Pancreas (tissue), 10 donors: ENCODE measurements at regions not wholly inside any gene's neighbourhood (a gene's known extent, or its start where the extent isn't known, plus 50 kb on each side); places are given as distances from the start of the nearest gene placed in this dataset.

Experiments used
- ATAC-seq, 4 donors: fragments of 200-7000 bp; cut with Tn5 transposase; one replicate each; pipeline versions ENCODE4 v1.8.0 to v1.9.1; 2020; ENCODE audit warnings: mild to moderate bottlenecking in 4 of 4, moderate library complexity in 4 of 4
- DNase-seq, 6 donors: peaks; one replicate each; pipeline ENCODE4 v3.0.0-alpha.2; 2020
- FAIRE-seq: peaks from 2 replicates; lab custom pipeline; 2012; peaks lifted over from hg19 to GRCh38; lab: Jason Lieb, UNC
- H3K27ac ChIP-seq, 4 donors: fragments of 200-600 bp; sonication (generic); 1 replicate in 3 of 4; 2 replicates in 1 of 4; pipeline versions ENCODE4 v1.5.0 to v1.8.0; 2020
- H3K27me3 ChIP-seq, 4 donors: fragments of 200-600 bp; one replicate each; pipeline ENCODE4 v1.8.0; 2021
- H3K36me3 ChIP-seq, 3 donors: fragments of 200-600 bp; sonication (generic) in 1 of 3; one replicate each; pipeline versions ENCODE4 v1.5.0 to v1.8.0; 2020 to 2021
- H3K4me1 ChIP-seq, 3 donors: fragments of 200-600 bp; one replicate each; pipeline ENCODE4 v1.8.0; 2021
- H3K4me3 ChIP-seq, 4 donors: fragments of 200-600 bp; sonication (generic) in 2 of 4; one replicate each; pipeline versions ENCODE4 v1.5.0 to v1.8.0; 2020 to 2021
- H3K9me3 ChIP-seq, 4 donors: fragments of 200-600 bp; one replicate each; pipeline ENCODE4 v1.8.0; 2021
- CTCF ChIP-seq, 4 donors: fragments of 200-600 bp; sonication (generic) in 3 of 4; IDR thresholded peaks; one replicate each; pipeline versions ENCODE4 v1.5.0 to v1.8.0; 2021; ENCODE audit warnings: antibody characterized with exemption in 4 of 4
- WGBS, 2 donors: extraction: QIAGEN DNeasy Blood & Tissue Kit; methylation state at CpG; one replicate each; pipeline ENCODE4 v1.1.7; 2013; 5-methylcytosine and 5-hydroxymethylcytosine counted together
- intact Hi-C, 3 donors: fragments of 100-400 bp; cut with DNase I; formaldehyde crosslinking; loops; one replicate each; pipeline versions ENCODE4 v1.11.1 to v1.14.2; 2022
- donor health status: healthy with polysubstance abuse.
- donor health status: DM: no; HTN: no; CAD: no; lungs with moderate emphysema.
- donor health status: DM: no; HTN: no; CAD: no.
- donor health status: control.
- donor health status: control.
- donor health status: Bipolar disorder and iron deficiency.
- donor health status: DM: yes; HTN: yes; CAD: no.
- donor health status: DM: no; HTN: no; CAD: no.
- donor health status: DM: no; HTN: no; CAD: no.
- donor health status: DM: yes; HTN: yes; CAD: no.

GRCh38 chr9:83153030-83153429 is 90.1 kb upstream of the RASEF start:
- DNase-seq (no peak), FAIRE-seq (no peak), ATAC-seq (no peak)
- Histone ChIP-seq H3K27ac (peak overlapping the region in 2 of 4 donors; percentile 77), H3K9me3 (no peaks in the 10 kb centered on the region), H3K27me3 (no peaks in the 10 kb centered on the region), H3K4me1 (peaks cover 20 to 36% (median 28%) of the 10 kb centered on the region in 3 donors), H3K36me3 (no peaks in the 10 kb centered on the region), H3K4me3 (no peak overlapping the region)
- 92 to 93% methylated on average over 2 of the region's 2 CpGs for WGBS, 2 donors
- TF ChIP-seq CTCF (IDR thresholded peaks at IDR 0.05), result no peak
- intact Hi-C loops, result no loop called here

GRCh38 chr9:83151627-83152137 is 88.7 kb upstream of the RASEF start:
- WGBS, 2 donors, result 6 to 12% methylated on average over 4 of the region's 4 CpGs
- no peak for TF ChIP-seq CTCF (IDR thresholded peaks at IDR 0.05)
- H3K9me3 ChIP-seq, result no peaks in the 10 kb centered on the region
- H3K27ac ChIP-seq, result peak overlapping the region in 3 of 4 donors; percentile 19 to 77 (median 77)
- DNase-seq (peak in 2 of 6 donors; percentile 52 to 60), ATAC-seq (peak in 3 of 4 donors; percentile 49 to 56 (median 54)), FAIRE-seq (no peak)
- no peaks in the 10 kb centered on the region for H3K36me3 ChIP-seq
- no peaks in the 10 kb centered on the region for H3K27me3 ChIP-seq
- intact Hi-C loops, result no loop called here
- no peak overlapping the region for H3K4me3 ChIP-seq
- peaks cover 20 to 36% (median 28%) of the 10 kb centered on the region in 3 donors for H3K4me1 ChIP-seq

GRCh38 chr9:83147315-83148149 is 84.6 kb upstream of the RASEF start:
- no peak overlapping the region for H3K27ac ChIP-seq
- no peak overlapping the region for H3K4me3 ChIP-seq
- H3K9me3 ChIP-seq, result no peaks in the 10 kb centered on the region
- no peaks in the 10 kb centered on the region for H3K27me3 ChIP-seq
- DNase-seq (no peak), FAIRE-seq (no peak), ATAC-seq (no peak)
- peaks cover 7 to 13% (median 7%) of the 10 kb centered on the region in 3 donors for H3K4me1 ChIP-seq
- 84 to 91% methylated on average over 10 of the region's 10 CpGs for WGBS, 2 donors
- no peaks in the 10 kb centered on the region for H3K36me3 ChIP-seq
- intact Hi-C loops, result no loop called here
- TF ChIP-seq CTCF (IDR thresholded peaks at IDR 0.05), result no peak

GRCh38 chr9:83146325-83146724 is 83.4 kb upstream of the RASEF start:
- intact Hi-C loops, result no loop called here
- 62 to 70% methylated on average over 4 of the region's 4 CpGs for WGBS, 2 donors

More at GRCh38 chr9:83146325-83146724, 83.4 kb upstream of the RASEF start:
- DNase-seq (no peak), FAIRE-seq (no peak), ATAC-seq (no peak)
- no peak for TF ChIP-seq CTCF (IDR thresholded peaks at IDR 0.05)
- Histone ChIP-seq H3K27me3 (no peaks in the 10 kb centered on the region), H3K4me1 (peaks cover 0 to 2% (median 2%) of the 10 kb centered on the region in 3 donors), H3K9me3 (no peaks in the 10 kb centered on the region), H3K36me3 (no peaks in the 10 kb centered on the region), H3K4me3 (no peak overlapping the region), H3K27ac (no peak overlapping the region)
